ENCODE measurements at regions not wholly inside any gene's neighbourhood (a gene's known extent, or its start where the extent isn't known, plus 50 kb on each side); places are given as distances from the start of the nearest gene placed in this dataset.

DNA sequence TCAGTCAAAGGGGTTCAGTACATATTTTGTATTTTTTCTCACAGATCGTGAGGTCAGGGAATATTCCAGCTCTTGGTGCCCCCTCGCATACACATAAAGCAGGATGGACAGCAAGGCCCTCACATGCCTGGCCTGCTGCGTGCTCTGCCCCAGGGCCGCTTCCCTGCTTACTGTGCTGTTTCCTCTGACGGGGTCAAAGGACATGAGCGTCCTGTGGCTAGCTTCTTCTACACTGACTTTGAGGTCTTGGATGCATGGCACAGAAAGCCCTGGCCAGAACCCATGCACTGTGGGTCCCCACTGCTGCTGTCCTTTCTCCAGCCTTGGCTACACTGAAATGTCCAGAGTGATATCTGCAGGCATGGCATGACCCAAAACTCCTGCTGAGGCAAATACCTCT lies 92.5 kb upstream of the GGTLC1 start:
- Mint-ChIP-seq H3K27me3 (ENCODE audit: unreplicated experiment) (peaks cover 2% of the 10 kb centered on the region), H3K27ac (ENCODE audit: unreplicated experiment) (peak overlapping the region; percentile 25), H3K9me3 (ENCODE audit: unreplicated experiment) (peaks cover 1% of the 10 kb centered on the region)

DNA sequence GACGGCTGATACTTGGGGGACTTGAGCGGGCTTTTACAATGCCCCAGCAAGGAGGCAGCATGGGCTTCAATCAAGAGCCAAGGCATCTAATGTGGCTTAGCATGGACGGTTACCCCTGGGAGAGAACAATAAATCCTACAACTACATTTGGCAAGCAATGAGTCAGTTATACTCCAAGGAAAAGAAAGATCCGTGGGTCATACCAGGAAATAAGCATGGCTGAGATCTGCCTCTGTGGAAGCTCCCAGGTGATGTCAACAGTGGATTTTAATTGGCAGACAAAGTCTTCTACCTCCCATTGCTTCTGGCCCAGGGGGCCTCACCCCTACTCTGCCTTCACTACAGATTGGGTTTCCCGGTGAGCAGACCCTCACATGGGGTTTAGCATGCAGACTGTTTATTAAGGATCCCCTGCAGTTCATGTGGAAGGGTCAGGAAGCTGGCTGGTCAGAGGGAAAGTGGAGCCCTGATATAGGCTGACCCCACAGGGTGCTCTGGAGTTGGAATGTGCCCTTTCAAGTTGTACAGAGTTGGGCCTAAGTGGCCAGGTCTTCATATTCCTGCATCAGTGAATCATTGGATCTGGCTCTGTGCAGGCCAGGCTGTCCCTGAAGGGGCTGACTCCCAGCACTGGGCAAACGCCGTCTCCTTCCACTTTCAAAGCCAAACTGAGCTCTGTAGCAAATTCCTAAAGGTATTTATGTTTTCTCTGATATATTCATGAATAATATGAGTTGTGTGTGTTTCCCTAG lies 91.3 kb upstream of the GGTLC1 start:
- TF ChIP-seq, protein P1, sequence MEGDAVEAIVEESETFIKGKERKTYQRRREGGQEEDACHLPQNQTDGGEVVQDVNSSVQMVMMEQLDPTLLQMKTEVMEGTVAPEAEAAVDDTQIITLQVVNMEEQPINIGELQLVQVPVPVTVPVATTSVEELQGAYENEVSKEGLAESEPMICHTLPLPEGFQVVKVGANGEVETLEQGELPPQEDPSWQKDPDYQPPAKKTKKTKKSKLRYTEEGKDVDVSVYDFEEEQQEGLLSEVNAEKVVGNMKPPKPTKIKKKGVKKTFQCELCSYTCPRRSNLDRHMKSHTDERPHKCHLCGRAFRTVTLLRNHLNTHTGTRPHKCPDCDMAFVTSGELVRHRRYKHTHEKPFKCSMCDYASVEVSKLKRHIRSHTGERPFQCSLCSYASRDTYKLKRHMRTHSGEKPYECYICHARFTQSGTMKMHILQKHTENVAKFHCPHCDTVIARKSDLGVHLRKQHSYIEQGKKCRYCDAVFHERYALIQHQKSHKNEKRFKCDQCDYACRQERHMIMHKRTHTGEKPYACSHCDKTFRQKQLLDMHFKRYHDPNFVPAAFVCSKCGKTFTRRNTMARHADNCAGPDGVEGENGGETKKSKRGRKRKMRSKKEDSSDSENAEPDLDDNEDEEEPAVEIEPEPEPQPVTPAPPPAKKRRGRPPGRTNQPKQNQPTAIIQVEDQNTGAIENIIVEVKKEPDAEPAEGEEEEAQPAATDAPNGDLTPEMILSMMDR (IDR thresholded peaks at IDR 0.05; ENCODE audit: partially characterized antibody, unreplicated experiment), result no peak
- no peak overlapping the region for H3K4me3 Mint-ChIP-seq (ENCODE audit: unreplicated experiment)
- peaks cover 2% of the 10 kb centered on the region for H3K27me3 Mint-ChIP-seq (ENCODE audit: unreplicated experiment)
- no peak for DNase-seq
- no peak overlapping the region for H3K27ac Mint-ChIP-seq (ENCODE audit: unreplicated experiment)
- no peaks in the 10 kb centered on the region for H3K4me1 Mint-ChIP-seq (ENCODE audit: low read depth, unreplicated experiment)
- no peaks in the 10 kb centered on the region for H3K36me3 Mint-ChIP-seq (ENCODE audit: unreplicated experiment)
- peaks cover 4% of the 10 kb centered on the region for H3K9me3 Mint-ChIP-seq (ENCODE audit: unreplicated experiment)

More for the DNA sequence above, 92.5 kb upstream of the GGTLC1 start:
- Mint-ChIP-seq H3K36me3 (ENCODE audit: unreplicated experiment) (no peaks in the 10 kb centered on the region), H3K4me1 (ENCODE audit: low read depth, unreplicated experiment) (no peaks in the 10 kb centered on the region), H3K4me3 (ENCODE audit: unreplicated experiment) (no peak overlapping the region)
- TF ChIP-seq, protein P1 (IDR thresholded peaks at IDR 0.05; ENCODE audit: partially characterized antibody, unreplicated experiment), result no peak
- no peak for DNase-seq

DNA sequence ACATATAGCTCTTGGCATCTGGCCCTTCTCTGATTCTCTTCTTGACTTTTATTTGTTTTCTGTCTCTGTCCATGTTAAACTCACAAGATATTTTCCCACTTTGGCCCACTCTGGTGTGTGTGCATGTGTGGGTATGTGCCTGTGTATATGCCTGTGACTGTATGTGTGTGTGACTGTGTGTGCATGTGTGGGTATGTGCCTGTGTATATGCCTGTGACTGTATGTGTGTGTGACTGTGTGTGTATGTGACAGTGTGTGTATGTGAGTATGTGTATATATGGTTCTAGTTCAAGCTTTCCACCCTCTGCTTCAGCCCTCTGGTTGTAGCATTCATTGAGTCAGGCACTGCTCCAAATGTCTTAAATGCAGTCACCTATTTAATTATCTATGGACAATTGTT lies 88.6 kb upstream of the GGTLC1 start:
- no peak overlapping the region for H3K4me3 Mint-ChIP-seq (ENCODE audit: unreplicated experiment)
- no peaks in the 10 kb centered on the region for H3K27me3 Mint-ChIP-seq (ENCODE audit: unreplicated experiment)
- H3K4me1 Mint-ChIP-seq (ENCODE audit: low read depth, unreplicated experiment), result no peaks in the 10 kb centered on the region
- TF ChIP-seq, protein P1 (IDR thresholded peaks at IDR 0.05; ENCODE audit: partially characterized antibody, unreplicated experiment), result no peak
- peaks cover 3% of the 10 kb centered on the region for H3K9me3 Mint-ChIP-seq (ENCODE audit: unreplicated experiment)
- no peaks in the 10 kb centered on the region for H3K36me3 Mint-ChIP-seq (ENCODE audit: unreplicated experiment)
- no peak for DNase-seq
- no peak overlapping the region for H3K27ac Mint-ChIP-seq (ENCODE audit: unreplicated experiment)

DNA sequence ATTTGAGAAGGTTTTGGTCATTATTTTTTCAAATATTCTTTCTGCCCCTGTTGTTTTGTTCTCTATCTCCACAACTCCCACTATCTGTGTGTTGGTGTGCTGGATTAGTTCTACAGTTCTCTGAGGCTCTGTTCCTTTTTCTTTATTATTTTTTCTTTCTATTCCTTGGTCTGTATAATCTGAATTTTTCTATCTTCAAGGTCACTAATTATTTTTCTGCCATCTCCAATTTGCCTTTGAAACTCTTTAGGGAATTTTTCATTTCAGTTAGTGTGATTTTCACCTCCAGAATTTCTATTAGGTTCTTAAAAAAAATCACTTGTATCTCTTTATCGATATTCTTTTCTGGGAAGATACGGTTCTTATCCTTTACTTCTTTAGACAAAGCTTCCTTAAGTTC lies 82.1 kb upstream of the GGTLC1 start:
- Mint-ChIP-seq H3K36me3 (ENCODE audit: unreplicated experiment) (peaks cover 14% of the 10 kb centered on the region), H3K9me3 (ENCODE audit: unreplicated experiment) (peaks cover 6% of the 10 kb centered on the region), H3K27ac (ENCODE audit: unreplicated experiment) (no peak overlapping the region), H3K27me3 (ENCODE audit: unreplicated experiment) (no peaks in the 10 kb centered on the region), H3K4me1 (ENCODE audit: low read depth, unreplicated experiment) (no peaks in the 10 kb centered on the region), H3K4me3 (ENCODE audit: unreplicated experiment) (no peak overlapping the region)
- TF ChIP-seq, protein P1 (IDR thresholded peaks at IDR 0.05; ENCODE audit: partially characterized antibody, unreplicated experiment), result no peak
- no peak for DNase-seq

DNA sequence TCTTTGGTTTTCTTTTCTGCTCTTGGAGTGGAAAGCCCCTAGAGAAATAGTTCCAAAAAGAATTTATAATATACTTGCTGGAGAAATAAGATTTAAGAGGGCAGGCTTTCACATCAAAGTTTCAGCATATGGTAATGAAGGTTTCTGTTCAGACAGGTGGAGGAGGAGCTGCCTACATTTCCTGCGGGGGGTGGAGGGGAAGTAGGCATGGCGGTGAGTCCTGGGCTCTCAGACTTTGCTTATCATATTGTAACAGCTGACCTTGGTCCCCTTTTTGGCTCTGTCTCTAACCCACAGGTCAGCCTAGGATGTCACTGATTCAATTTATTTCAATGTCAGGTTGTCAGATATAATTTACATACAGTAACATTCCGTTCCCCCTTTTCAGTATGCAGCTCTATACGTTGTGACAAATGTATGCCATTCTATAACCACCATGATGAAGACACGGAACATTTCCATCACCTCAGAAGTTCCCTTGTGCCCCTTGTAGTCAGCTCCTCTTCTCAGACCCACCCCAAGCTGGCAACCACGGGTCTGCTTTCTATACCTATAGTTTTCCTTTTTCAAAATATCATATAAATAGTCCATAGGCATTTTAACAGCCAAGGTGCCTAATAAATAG lies 77.6 kb upstream of the GGTLC1 start:
- no peak for DNase-seq
- Mint-ChIP-seq H3K9me3 (ENCODE audit: unreplicated experiment) (peaks cover 2% of the 10 kb centered on the region), H3K36me3 (ENCODE audit: unreplicated experiment) (peaks cover 7% of the 10 kb centered on the region), H3K27ac (ENCODE audit: unreplicated experiment) (no peak overlapping the region), H3K4me3 (ENCODE audit: unreplicated experiment) (no peak overlapping the region), H3K4me1 (ENCODE audit: low read depth, unreplicated experiment) (no peaks in the 10 kb centered on the region), H3K27me3 (ENCODE audit: unreplicated experiment) (no peaks in the 10 kb centered on the region)
- TF ChIP-seq, protein P1 (IDR thresholded peaks at IDR 0.05; ENCODE audit: partially characterized antibody, unreplicated experiment), result no peak
